ENCODE measurements at regions not wholly inside any gene's neighbourhood (a gene's known extent, or its start where the extent isn't known, plus 50 kb on each side); places are given as distances from the start of the nearest gene placed in this dataset.

DNA sequence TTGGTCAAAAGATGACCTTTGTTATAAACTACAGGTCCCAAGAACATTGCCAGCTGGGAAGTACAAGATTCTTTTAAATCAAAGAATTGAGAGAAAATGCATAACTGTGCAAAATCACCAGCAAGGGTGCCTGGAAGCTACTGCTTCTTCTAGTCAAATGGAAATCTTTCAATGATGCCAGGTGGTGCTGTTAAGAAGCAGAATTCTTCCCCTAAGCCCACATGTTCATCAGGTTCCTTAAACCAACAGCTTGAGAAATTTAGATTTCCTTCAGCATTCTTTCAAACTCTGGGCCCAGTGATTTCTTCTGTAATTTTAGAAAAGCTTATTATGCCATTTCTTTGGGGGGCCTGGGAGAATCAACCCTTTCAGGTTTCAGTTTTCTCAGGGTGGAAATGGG is 207.8 kb upstream of the WSCD1 start:
- no peak for TF ChIP-seq EP300 (IDR thresholded peaks at IDR 0.05)
- TF ChIP-seq, protein P1, sequence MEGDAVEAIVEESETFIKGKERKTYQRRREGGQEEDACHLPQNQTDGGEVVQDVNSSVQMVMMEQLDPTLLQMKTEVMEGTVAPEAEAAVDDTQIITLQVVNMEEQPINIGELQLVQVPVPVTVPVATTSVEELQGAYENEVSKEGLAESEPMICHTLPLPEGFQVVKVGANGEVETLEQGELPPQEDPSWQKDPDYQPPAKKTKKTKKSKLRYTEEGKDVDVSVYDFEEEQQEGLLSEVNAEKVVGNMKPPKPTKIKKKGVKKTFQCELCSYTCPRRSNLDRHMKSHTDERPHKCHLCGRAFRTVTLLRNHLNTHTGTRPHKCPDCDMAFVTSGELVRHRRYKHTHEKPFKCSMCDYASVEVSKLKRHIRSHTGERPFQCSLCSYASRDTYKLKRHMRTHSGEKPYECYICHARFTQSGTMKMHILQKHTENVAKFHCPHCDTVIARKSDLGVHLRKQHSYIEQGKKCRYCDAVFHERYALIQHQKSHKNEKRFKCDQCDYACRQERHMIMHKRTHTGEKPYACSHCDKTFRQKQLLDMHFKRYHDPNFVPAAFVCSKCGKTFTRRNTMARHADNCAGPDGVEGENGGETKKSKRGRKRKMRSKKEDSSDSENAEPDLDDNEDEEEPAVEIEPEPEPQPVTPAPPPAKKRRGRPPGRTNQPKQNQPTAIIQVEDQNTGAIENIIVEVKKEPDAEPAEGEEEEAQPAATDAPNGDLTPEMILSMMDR (IDR thresholded peaks at IDR 0.05) = no peak

All from tibial nerve (tissue), 4 donors.